Hematopoietic multipotent progenitor cell treated with erythropoietin and hydrocortisone succinate and interleukin-3 and kit ligand, for 17 days (in vitro differentiated cells): ENCODE measurements at regions not wholly inside any gene's neighbourhood (a gene's known extent, or its start where the extent isn't known, plus 50 kb on each side); places are given as distances from the start of the nearest gene placed in this dataset.
"Not testable (repeated sequence)": the region's sequence is repeated elsewhere in the genome, so short reads cannot be mapped to it uniquely, and the experiment has no call there.

ENCODE experiments used
- DNase-seq: peaks from one replicate; pipeline ENCODE4 v3.0.0-alpha.2; 2015; ENCODE audit warnings: low spot score

DNA sequence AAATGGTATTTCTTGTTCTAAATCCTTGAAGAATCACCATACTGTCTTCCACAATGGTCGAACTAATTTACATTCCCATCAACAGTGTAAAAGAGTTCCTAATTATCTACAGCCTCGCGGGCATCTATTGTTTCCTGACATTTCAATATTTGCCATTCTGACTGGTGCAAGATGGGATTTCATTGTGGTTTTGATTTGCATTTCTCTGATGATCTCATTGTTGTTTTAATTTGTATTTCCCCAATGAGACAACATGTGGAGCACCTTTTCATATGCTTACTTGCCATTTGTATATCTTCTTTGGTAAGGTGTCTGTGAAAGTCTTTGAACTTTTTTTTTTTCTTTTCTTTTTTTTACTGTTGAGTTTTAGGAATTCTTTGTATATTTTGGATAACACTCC, 473.6 kb downstream of the KCTD16 start:
- no peak for DNase-seq

DNA sequence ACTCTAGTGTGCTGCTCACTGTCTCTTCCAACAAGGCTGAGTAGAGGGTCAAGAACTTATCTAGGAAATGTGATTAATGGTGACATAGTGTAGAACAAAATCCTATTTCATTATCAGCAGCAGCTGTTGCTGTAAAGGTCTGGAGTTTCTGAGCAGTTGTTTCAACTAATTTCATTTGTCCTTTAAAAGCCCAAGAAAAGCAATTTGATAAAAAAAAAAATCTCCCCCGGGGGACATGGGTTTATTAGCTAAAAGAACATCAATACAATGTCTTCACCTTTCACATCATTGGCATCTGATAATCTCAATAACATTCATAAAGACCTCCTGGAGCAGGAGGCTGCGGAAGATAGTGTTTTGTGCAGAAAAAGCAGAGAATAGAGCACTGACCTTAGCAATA, 468.1 kb downstream of the KCTD16 start:
- no peak for DNase-seq

DNA sequence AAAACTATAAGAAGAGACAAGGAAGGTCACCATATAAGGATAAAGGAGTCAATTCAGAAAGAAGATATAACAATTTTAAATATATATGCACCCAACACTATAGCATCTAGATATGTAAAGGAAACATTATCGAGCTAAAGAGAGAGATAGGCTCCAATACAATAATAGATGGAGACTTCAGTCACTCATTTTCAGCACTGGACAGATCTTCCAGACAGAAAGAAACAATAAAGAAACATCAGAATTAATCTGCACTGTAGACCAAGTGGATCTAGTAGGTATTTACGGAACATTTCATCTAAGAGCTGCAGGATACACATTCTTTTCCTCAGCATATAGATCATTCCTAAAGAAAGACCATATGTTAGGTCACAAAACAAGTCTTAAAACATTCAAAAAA, 463.5 kb downstream of the KCTD16 start:
- DNase-seq = no peak

DNA sequence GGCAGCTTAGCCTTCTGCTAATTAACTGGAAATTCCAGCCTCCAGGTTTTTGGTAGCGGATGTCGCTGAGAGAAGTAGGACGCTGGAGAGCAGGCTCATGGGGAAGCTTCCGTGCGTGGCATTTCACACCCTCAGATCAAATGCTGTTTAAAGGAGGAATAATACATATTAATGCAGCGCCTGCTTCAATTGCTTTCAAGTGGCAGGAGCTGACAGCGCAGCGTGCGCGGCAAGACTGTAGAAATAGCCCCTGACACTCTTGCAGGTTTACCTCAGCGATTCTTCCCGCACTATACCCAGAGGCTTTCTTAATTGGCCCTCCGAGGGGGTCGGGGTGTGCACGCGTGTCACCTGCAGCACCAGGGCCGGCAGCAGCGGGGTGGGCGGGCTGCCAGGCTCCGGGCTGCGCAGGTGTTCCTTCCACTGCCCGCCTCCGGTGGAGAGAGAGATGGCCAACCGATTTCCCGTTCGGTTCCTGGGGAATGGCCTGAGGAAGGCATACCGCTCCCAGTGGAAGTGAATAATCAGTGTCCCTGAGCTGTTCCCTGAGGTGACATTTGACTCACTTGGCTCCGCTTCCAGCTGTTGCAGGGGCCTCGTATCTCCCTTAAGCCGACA, 427.9 kb downstream of the KCTD16 start:
- no peak for DNase-seq

DNA sequence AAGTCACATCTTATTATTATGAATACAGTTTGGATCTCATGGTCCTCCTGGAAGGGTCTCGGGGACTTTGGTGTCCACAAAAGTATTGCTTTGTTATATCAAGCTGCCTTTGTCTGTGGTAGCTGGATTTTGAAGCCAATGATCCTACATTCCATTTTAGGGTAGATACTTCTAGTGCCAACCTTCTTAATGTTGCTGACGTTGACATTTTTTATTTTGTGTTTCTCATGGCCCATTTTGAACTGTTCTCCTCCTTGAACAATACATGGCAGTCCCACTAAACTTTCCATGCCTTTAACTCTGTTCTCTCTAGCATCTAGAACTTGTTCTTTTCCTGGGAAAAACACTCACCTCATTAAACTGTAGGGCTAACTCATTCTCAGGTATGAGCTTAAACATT, 425.8 kb downstream of the KCTD16 start:
- no peak for DNase-seq

DNA sequence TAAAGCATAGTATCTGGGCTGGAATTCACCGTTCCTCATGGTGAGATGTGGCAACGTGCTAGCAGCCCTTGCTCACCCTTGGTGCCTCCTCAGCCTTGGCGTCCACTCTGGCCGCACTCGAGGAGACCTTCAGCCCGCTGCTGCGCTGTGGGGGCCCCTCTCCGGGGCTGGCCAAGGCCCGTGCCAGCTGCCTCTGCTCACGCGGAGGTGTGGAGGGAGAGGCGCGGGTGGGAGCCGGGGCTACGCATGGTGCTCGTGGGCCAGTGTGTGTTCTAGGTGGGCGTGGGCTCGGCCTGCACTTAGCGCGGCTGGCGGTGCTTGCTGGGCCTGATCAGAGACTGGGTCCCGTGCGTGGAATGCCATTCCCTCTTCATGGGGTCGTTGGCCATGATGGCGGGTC, 424.2 kb downstream of the KCTD16 start:
- no peak for DNase-seq

DNA sequence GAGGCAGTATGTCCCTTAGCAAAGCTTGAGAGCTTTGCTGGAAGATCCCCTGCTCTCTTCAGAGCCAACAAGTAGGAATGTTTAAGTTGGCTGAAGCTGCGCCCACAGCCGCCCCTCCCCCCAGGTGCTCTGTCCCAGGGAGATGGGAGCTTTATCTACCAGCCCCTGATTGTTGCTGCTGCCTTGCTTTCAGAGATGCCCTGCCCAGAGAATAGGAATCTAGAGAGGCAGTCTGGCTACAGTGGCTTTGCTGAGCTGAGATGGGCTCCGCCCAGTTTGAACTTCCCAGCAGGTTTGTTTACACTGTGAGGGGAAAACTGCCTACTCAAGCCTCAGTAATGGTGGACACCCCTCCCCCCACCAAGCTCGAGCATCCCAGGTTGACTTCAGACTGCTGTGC, 423.6 kb downstream of the KCTD16 start:
- not testable (repeated sequence) for DNase-seq

DNA sequence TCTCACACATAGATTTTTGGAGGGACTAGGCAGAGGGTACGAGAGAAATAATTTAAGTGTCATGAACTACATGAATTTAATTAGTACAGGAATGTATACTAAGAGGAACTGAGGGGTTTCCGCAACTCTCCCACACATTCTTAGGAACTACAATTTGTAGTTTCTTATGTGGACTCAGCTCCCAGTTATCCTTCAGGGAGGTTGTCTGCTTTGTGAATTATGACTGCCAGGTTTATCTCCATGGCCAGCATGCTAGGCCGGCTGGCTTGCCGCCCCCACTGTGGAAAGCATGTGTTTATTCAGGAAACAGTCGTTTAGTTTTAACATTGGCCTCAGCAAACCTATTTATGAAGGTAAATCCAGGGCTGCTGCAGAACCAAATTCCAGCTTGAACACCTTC, 415.0 kb downstream of the KCTD16 start:
- no peak for DNase-seq

DNA sequence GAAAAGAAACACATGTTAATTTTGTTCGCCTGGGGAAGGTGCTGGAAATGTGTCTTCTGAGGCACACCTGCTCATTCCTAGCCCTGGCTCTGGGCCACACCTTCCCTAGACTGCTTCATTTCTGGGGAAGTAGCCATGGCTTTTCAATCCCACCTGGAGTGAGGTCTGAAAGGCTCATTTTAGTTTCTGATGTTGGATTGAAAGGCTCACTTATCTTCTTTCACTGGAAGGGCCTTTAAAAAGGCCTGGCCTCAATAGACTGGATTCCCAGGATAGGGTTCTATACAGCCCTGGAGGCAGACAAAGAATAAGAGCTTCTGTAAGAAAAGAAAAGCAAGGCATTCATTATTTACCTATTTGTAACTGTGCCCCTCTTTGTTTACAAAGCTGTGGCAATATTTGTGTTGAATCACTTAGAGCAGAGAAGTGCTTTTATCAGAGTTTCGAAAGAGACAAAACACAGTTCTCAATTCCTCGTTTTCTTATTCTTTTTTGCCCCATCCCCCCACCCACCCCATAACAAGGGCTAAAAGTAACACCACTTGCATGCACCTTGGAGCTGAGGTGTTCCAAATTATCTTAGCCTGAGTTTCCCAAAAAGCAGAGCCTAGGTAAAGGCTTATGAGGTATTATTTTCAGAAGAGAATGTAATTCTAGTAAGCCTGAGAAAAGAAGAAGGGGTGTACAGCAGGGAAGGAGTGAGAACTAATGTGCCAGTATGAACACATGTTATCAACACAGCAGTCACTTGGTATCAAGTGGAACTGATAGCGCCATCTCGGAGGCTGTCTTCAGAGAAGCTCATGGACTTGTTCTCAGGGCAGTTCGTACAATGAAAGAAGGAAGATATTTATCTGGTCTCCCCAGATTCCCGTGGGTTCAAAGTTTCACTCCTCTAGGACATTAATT, 413.1 kb downstream of the KCTD16 start:
- no peak for DNase-seq

DNA sequence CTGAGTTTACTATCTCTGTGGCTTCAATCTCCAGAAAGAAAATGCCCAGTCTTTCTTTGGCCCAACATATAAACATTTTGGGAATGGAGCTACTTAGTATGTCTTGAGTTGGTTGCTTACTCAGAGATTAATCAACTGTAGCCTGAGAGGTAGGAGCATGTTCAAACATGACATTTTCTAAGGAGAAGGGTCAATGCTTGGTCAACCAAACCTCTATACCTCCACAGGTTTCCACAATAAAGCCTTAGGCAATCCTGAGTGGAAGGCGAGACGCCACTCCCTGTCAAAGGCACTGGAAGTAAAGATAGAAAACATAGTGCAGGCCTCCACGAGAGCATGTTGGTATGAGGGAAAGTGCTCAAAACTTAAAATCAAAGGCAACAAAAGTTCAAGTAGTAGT, 411.4 kb downstream of the KCTD16 start:
- no peak for DNase-seq

DNA sequence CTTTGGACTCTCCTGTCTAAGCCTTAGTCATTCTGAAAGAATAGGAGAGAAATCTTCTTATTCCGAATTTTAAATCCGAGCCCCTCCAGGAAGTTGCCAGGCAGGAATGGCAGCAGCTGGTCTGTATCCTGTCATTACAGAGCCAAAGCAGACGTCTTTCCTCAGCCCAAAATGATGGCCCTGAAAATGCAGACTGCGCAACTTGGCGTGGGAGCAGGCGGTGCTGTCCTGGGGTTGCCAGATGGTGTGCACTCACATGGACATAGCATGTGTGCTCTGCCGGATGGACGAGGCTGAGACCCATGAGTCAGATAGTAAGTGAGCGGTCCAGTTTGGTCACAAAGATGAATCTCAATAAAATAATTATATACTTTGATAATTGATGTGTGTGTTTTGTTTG, 410.4 kb downstream of the KCTD16 start:
- no peak for DNase-seq

DNA sequence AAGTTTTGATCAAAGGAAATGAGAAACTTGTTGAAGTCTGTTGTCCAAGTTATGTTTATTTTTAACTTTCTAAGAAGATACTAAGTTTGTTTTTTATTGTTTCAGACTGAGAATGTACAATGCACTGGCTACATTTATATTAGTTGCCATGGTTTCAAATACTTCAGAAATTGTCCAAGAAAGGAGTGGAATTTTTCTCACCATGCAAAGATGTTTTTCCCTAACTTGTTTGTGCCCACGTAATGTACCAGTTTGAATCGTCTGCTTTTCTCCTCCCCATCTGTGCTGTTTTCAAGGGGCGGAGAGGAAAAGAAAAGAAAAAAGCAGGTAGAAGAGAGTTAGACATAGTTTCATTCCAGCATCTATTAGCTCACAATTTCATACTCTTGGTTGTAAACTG, 407.0 kb downstream of the KCTD16 start:
- DNase-seq = no peak

DNA sequence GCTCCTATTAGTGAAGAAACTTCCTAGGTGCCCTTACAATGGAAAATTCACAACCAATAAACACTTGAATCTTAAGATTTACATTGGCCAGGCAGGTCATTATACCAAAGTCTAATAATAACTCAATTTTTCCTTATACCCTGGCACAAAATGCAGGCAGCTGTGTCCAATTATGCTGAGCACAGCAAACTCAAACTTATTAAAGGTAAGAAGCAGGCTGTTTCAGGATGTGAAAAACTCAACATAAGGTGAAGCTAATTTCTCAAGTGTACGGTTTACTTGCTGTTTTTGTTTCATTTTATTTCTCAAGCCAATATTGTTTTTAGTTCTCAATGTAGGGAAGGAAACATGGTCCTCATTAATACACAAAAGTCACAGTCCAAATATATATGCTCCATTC, 405.1 kb downstream of the KCTD16 start:
- no peak for DNase-seq

DNA sequence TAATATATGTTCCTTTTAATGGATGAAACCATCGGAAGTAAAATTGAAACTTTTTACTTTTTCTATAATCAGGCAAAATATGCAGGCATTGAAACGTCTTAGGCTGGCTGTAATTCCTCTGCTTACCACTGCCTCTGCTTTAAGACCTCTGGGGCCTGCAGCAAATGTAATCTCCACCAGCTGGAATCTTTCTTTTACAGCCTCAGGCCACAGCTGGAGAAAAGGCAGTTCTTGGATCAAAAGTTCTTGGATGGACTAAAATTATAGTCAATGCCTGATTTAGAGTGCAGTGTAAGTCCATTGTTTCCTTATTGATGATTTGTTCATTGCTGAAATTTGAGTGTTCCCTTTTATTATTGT, 396.7 kb downstream of the KCTD16 start:
- DNase-seq = no peak

DNA sequence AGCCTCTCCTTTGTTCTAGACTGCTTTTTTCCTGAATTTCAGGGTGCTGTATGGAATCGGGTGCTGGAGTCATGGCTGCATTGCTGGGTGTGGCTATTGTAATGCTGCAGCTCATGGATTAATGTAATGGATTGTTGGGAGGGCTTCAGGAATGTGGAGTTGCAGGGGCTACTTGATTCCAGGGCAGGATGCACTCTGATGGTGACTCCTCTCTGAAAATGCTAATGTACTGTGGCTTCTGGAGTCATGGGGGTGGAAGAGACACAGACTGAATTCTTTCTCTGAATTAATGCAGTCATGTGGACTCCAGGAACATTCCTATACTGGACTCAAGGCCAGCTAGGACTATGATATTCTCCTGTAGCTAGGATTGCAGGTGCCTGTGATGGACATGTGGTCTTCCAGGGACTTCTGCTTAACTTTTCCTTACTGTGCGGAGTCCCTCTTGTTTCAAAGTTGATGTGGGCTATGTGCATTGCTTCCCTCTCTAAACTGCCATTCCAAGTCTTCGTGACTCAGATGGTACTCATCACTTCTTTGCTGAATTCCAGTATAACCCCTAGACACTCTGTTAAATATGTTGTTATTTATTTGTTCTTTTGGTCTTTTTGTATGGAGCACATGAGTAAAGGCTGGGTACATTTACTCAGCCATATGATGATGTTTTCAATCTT, 396.2 kb downstream of the KCTD16 start:
- DNase-seq = no peak

DNA sequence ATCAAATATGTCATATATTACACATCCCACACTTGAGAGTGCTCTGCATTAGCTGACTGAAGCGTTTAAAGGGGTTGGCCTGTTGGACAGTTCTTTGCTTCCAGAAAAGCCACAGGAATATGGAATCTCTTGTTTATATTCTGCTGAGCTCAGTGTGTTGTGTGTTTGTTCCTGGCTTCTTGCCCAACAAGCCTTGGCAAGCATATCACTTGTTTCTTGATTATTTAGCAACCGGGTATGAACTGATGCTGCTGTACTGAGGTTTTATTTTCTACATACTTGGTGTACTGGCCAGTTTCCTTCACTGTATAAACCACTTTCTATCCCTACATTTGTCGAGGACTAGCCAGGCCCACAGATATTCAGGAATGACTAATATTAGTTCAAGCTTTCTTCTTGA, 378.9 kb downstream of the KCTD16 start:
- no peak for DNase-seq

DNA sequence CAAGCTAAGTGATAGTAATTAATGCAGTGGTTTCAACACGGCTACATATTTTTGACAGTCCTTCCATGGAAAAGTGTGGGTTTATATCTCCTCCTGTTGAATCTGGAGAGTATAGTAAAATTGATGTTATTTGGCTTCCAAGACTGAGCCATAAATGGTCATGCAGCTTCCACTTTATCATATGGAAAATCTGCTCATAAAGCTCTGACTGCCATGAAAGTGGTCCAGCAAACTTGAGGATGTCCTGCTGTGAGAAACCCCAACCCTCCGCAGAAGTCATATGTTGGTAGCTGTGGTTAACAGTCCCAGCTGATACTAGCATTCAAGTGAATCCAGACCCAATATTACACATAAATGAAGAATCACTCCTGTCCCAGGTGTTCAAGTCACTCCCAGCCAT, 378.3 kb downstream of the KCTD16 start:
- no peak for DNase-seq

DNA sequence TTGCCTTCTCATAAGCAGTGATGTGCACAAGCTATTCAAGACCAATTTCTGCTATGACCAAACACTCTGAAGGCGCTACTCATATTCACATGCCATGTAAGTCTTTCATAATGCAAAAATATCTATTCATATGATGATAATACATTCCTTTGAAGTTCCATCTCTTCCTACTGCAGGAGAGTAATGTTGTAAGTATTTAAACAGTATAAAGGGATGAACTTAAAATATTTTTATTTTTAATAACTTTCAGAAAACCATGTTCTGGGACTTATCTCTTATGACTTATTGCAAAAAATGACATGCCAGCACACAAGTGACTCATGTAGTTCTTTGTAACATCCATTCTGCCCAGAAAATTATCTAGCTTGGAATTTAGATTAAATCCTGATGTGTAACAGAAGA, 376.4 kb downstream of the KCTD16 start:
- DNase-seq = no peak

DNA sequence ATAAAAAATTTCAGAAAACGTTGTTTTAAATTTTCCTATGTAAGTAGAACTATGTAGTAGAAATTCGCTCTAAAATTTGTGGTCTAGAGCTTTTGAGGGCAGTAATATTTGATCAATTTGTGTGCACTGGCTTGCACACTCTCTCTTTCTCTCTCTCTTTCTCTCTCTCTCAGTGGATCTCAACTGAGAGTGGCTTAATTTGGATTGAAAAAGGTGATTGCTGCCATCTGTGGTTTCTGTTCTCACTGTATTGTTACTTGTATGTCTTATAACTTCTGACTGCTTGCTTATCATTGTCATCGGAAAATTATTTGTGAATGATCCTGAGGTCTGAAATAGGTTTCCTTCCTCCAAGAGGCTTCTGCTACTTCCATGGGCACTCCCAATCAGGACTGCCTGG, 368.2 kb downstream of the KCTD16 start:
- DNase-seq = no peak
